SU-DHL-6 (cell line): ENCODE measurements at regions not wholly inside any gene's neighbourhood (a gene's known extent, or its start where the extent isn't known, plus 50 kb on each side); places are given as distances from the start of the nearest gene placed in this dataset.

Experiments
- H2AFZ ChIP-seq: fragments of 200-600 bp; sonication (generic); 2 replicates; pipeline ENCODE4 v1.6.1; 2014; ENCODE audit warnings: low read depth, mild to moderate bottlenecking, moderate library complexity, mixed read lengths, antibody characterized with exemption, low read length; ENCODE audit not compliant: severe bottlenecking
- H3F3A ChIP-seq: fragments of 200-600 bp; shearing (Covaris generic); 2 replicates; pipeline ENCODE4 v1.6.0; 2016; ENCODE audit warnings: antibody characterized with exemption, mild to moderate bottlenecking; ENCODE audit not compliant: insufficient read depth
- H3K27ac ChIP-seq: fragments of 200-600 bp; sonication (generic); 2 replicates; pipeline ENCODE4 v1.5.1; 2016; ENCODE audit warnings: low read depth, mild to moderate bottlenecking, low read length, moderate library complexity, mixed read lengths
- H3K27me3 ChIP-seq: fragments of 200-600 bp; sonication (generic), shearing (Covaris generic); 2 replicates; pipeline ENCODE4 v1.6.0; 2014; ENCODE audit warnings: mild to moderate bottlenecking, low read length
- H3K36me3 ChIP-seq: fragments of 200-600 bp; sonication (generic); 2 replicates; pipeline ENCODE4 v1.6.1; 2014; ENCODE audit warnings: mild to moderate bottlenecking, low read length, mixed read lengths
- H3K4me2 ChIP-seq: fragments of 300-600, 200-600 bp; shearing (Covaris generic), sonication (generic); 2 replicates; pipeline ENCODE4 v1.6.0; 2014; ENCODE audit warnings: low read length, low read depth, mild to moderate bottlenecking; ENCODE audit not compliant: poor library complexity, severe bottlenecking
- H3K4me3 ChIP-seq: fragments of 200-600 bp; sonication (generic); 2 replicates; pipeline ENCODE4 v1.5.1; 2014; ENCODE audit warnings: antibody characterized with exemption, low read length, mild to moderate bottlenecking, mixed read lengths; ENCODE audit not compliant: insufficient read depth, poor library complexity, severe bottlenecking
- H3K79me2 ChIP-seq: fragments of 200-600 bp; sonication (generic); 2 replicates; pipeline ENCODE4 v1.6.1; 2014; ENCODE audit warnings: mild to moderate bottlenecking, low read length, moderate library complexity; ENCODE audit not compliant: insufficient read depth
- H3K9ac ChIP-seq: fragments of 200-600 bp; sonication (generic); 2 replicates; pipeline ENCODE4 v1.7.0; 2014; ENCODE audit warnings: mild to moderate bottlenecking, low read length
- H3K9me2 ChIP-seq: fragments of 200-600 bp; sonication (generic); replicated peaks from 2 replicates; pipeline ENCODE4 v1.6.1; 2014; ENCODE audit warnings: low read length; ENCODE audit not compliant: insufficient read depth
- H3K9me3 ChIP-seq: fragments of 200-600 bp; sonication (generic); 2 replicates; pipeline ENCODE4 v1.6.1; 2014; ENCODE audit warnings: low read length, mixed read lengths; ENCODE audit not compliant: insufficient read depth
- H4K20me1 ChIP-seq: fragments of 200-600 bp; sonication (generic); 2 replicates; pipeline ENCODE4 v1.6.1; 2014; ENCODE audit warnings: low read depth, mild to moderate bottlenecking, antibody characterized with exemption, low read length, moderate library complexity, mixed read lengths
- CTCF ChIP-seq: fragments of 200-600 bp; sonication (generic); IDR thresholded peaks from one replicate; pipeline ENCODE4 v1.5.1; 2017; ENCODE audit warnings: antibody characterized with exemption, mild to moderate bottlenecking, low read length, moderate library complexity; ENCODE audit not compliant: insufficient read depth, poor library complexity, severe bottlenecking
- EZH2phosphoT487 ChIP-seq: fragments of 200-600 bp; sonication (generic), shearing (Covaris generic); conservative IDR thresholded peaks from 2 replicates; pipeline ENCODE4 v1.6.1; 2018; ENCODE audit warnings: mild to moderate bottlenecking, antibody characterized with exemption, low read length, moderate library complexity, mixed read lengths

GRCh38 chr4:127179256-127180087 lies 453.3 kb upstream of the INTU start:
- Histone ChIP-seq H3K27me3 (no peaks in the 10 kb centered on the region), H3K9me2 (no peaks in the 10 kb centered on the region), H3K4me3 (no peak overlapping the region), H3K4me2 (no peak overlapping the region), H3K79me2 (no peaks in the 10 kb centered on the region), H3K9me3 (no peaks in the 10 kb centered on the region), H3K36me3 (no peaks in the 10 kb centered on the region), H2AFZ (no peak overlapping the region), H3K9ac (no peak overlapping the region), H3K27ac (no peak overlapping the region), H4K20me1 (no peaks in the 10 kb centered on the region), H3F3A (no peaks in the 10 kb centered on the region)
- TF ChIP-seq CTCF = no peak
- no peak for TF ChIP-seq EZH2phosphoT487

GRCh38 chr4:127181001-127181400 lies 451.8 kb upstream of the INTU start:
- H3K79me2 ChIP-seq = no peaks in the 10 kb centered on the region
- no peak overlapping the region for H3K4me2 ChIP-seq
- H4K20me1 ChIP-seq = no peaks in the 10 kb centered on the region
- H3K4me3 ChIP-seq = no peak overlapping the region
- no peaks in the 10 kb centered on the region for H3K9me3 ChIP-seq
- H3K9ac ChIP-seq = no peak overlapping the region
- no peaks in the 10 kb centered on the region for H3K36me3 ChIP-seq
- TF ChIP-seq EZH2phosphoT487 (no peak), CTCF (no peak)
- H2AFZ ChIP-seq = no peak overlapping the region
- H3F3A ChIP-seq = no peaks in the 10 kb centered on the region
- H3K27ac ChIP-seq = no peak overlapping the region
- H3K27me3 ChIP-seq = no peaks in the 10 kb centered on the region
- no peaks in the 10 kb centered on the region for H3K9me2 ChIP-seq

GRCh38 chr4:127182687-127183086 lies 450.1 kb upstream of the INTU start:
- Histone ChIP-seq H3K9me3 (no peaks in the 10 kb centered on the region), H3K79me2 (no peaks in the 10 kb centered on the region), H3K9ac (no peak overlapping the region), H2AFZ (no peak overlapping the region), H3K27ac (no peak overlapping the region), H3K9me2 (no peaks in the 10 kb centered on the region), H3F3A (no peaks in the 10 kb centered on the region), H4K20me1 (no peaks in the 10 kb centered on the region), H3K27me3 (no peaks in the 10 kb centered on the region), H3K4me3 (no peak overlapping the region), H3K4me2 (no peak overlapping the region), H3K36me3 (no peaks in the 10 kb centered on the region)
- TF ChIP-seq CTCF = no peak
